Common myeloid progenitor, CD34-positive (primary cell): ENCODE measurements at regions not wholly inside any gene's neighbourhood (a gene's known extent, or its start where the extent isn't known, plus 50 kb on each side); places are given as distances from the start of the nearest gene placed in this dataset.
A peak's percentile ranks its signal among the peaks of the same experiment; 100 is the strongest.
"Not testable (repeated sequence)": the region's sequence is repeated elsewhere in the genome, so short reads cannot be mapped to it uniquely, and the experiment has no call there.

Source experiments
- CTCF ChIA-PET: fragments of 350-600 bp; sonication (Branson Sonifier 250); formaldehyde crosslinking; loops from one replicate; lab custom pipeline; 2021; ENCODE audit warnings: antibody characterized with exemption; lab: Charles Lee
- POLR2A ChIA-PET: fragments of 350-600 bp; sonication (Branson Sonifier 250); formaldehyde crosslinking; loops from one replicate; lab custom pipeline; 2021; ENCODE audit warnings: antibody characterized with exemption; lab: Charles Lee
- DNase-seq, 3 donors: peaks; one replicate each; pipeline versions ENCODE4 v3.0.0 to v3.0.0-alpha.2; 2013
- H3K27ac ChIP-seq, 2 experiments: 1 replicate in 1 of 2; 2 replicates in 1 of 2; pipeline ENCODE4 v1.7.0; 2013; ENCODE audit warnings: inconsistent platforms in 2 of 2, low read length in 2 of 2, mild to moderate bottlenecking in 2 of 2, low read depth in 1 of 2, moderate library complexity in 1 of 2; ENCODE audit not compliant: severe bottlenecking in 2 of 2, insufficient read depth in 1 of 2, poor library complexity in 1 of 2
- H3K27me3 ChIP-seq, 5 experiments: replicated peaks in 2 of 5; 1 replicate in 3 of 5; 2 replicates in 2 of 5; pipeline versions ENCODE4 v1.6.1 to v1.7.0; 2013; ENCODE audit warnings: low read length in 4 of 5, mild to moderate bottlenecking in 2 of 5, moderate library complexity in 2 of 5, inconsistent platforms in 1 of 5; ENCODE audit not compliant: insufficient read depth in 5 of 5, control insufficient read depth in 4 of 5
- H3K36me3 ChIP-seq, 4 experiments: 1 replicate in 2 of 4; 2 replicates in 2 of 4; pipeline versions ENCODE4 v1.6.1 to v1.7.0; 2013; ENCODE audit warnings: low read length in 3 of 4, control low read depth in 1 of 4, mild to moderate bottlenecking in 1 of 4; ENCODE audit not compliant: control insufficient read depth in 4 of 4, insufficient read depth in 4 of 4
- H3K4me1 ChIP-seq, 4 experiments: 1 replicate in 3 of 4; 2 replicates in 1 of 4; pipeline versions ENCODE4 v1.6.1 to v1.7.1; 2013; ENCODE audit warnings: low read length in 3 of 4, mild to moderate bottlenecking in 3 of 4, control low read depth in 1 of 4, inconsistent platforms in 1 of 4, moderate library complexity in 1 of 4; ENCODE audit not compliant: control insufficient read depth in 4 of 4, insufficient read depth in 4 of 4; ENCODE audit errors: control extremely low read depth in 1 of 4
- H3K4me3 ChIP-seq, 7 experiments: 1 replicate in 4 of 7; 2 replicates in 3 of 7; pipeline versions ENCODE4 v1.5.1 to v1.7.0; 2013; ENCODE audit warnings: mild to moderate bottlenecking in 7 of 7, low read length in 6 of 7, moderate library complexity in 6 of 7, inconsistent platforms in 2 of 7, low read depth in 2 of 7, control low read depth in 1 of 7; ENCODE audit not compliant: insufficient read depth in 4 of 7, control insufficient read depth in 1 of 7; ENCODE audit errors: extremely low read depth in 1 of 7
- H3K9me3 ChIP-seq, 5 experiments: 1 replicate in 4 of 5; 2 replicates in 1 of 5; pipeline versions ENCODE4 v1.6.1 to v1.7.1; 2013; ENCODE audit warnings: low read length in 4 of 5, mild to moderate bottlenecking in 2 of 5, inconsistent platforms in 1 of 5, low read depth in 1 of 5, moderate library complexity in 1 of 5; ENCODE audit not compliant: control insufficient read depth in 4 of 5, insufficient read depth in 2 of 5; ENCODE audit errors: control extremely low read depth in 1 of 5
- WGBS: methylation state at CpG from one replicate; pipeline ENCODE4 v1.1.5; 2013; ENCODE audit not compliant: insufficient coverage; 5-methylcytosine and 5-hydroxymethylcytosine counted together

DNA sequence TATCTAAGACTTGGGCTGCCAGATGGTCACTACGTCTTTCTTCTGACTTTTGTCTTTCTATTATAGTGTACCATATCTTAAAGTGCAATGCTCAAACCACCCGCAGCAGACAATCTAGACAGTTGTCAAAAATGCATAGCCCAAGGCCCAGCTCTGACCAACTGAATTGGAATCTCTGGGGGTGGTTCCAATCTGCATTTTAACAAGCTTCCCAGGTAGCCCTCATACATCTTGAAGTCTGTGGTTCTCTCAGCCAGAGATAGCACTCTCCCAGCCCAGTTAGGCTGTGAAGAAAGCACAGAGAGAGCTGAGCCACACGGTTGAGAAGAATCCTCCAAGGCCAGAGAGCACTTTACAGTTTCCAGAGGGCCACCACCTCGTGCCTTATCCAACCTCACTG, 128.2 kb upstream of the HAND1 start:
- H3K9me3 ChIP-seq = no peaks in the 10 kb centered on the region
- no peaks in the 10 kb centered on the region for H3K36me3 ChIP-seq
- 82% methylated on average over 3 of the region's 4 CpGs for WGBS
- ChIA-PET CTCF (interaction anchor here (1.0 to 10.1 kb wide), 2 partner anchors 136 to 188 kb away, joined by 3 to 117 read pairs; no protein-coding TSS in a partner anchor), POLR2A (no interaction called here)
- DNase-seq = no peak
- H3K4me1 ChIP-seq = peaks cover 0 to 16% (median 11%) of the 10 kb centered on the region in 4 experiments
- no peak overlapping the region for H3K27ac ChIP-seq
- H3K27me3 ChIP-seq = peaks cover 6 to 64% (median 32%) of the 10 kb centered on the region in 5 experiments
- H3K4me3 ChIP-seq = no peak overlapping the region

DNA sequence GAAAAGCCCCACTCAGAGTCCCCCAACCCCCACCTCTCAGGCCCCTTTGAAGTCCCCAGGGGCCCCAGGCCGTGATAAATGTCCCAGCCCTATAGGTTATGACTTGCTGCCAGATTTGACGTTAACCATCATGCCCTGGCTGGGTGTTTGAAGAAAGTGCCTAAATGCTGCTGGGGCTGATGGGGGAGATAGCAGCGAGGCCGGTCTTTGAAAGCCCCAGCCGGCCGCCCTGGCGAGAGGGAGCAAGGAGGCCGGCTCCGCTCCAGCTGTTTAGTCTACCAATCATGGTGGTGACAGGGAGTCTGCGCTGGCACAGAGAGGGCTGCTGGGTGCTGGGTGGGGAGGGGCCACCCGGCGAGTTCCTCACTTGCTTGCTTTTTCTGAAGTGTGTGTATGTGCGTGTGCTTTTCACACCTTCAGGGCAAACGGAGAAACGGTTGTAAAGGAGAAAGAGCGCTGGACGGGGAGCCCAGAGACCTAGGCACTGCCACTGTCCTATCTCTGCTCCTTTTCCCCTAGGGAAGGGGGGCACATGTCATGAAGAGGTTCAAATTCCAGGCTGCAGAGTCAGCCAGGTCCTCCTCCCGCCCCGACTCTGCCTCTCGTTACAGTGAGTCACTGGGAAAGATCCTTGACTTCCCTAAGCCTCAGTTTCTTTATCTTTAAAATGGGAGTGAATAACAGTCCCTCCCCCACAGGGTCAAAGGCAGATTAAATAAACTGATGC, 126.1 kb upstream of the HAND1 start:
- H3K4me1 ChIP-seq = peaks cover 0 to 7% (median 2%) of the 10 kb centered on the region in 4 experiments
- H3K27ac ChIP-seq = no peak overlapping the region
- CTCF ChIA-PET = interaction anchor here (2.7 kb wide), 1 partner anchor 137 kb away, joined by 10 read pairs; no protein-coding TSS in a partner anchor
- peak; percentile 15 to 53 (median 28) for DNase-seq
- POLR2A ChIA-PET = no interaction called here
- peaks cover 5 to 43% (median 24%) of the 10 kb centered on the region in 5 experiments for H3K27me3 ChIP-seq
- WGBS = 12% methylated on average over 13 of the region's 20 CpGs
- H3K9me3 ChIP-seq = no peaks in the 10 kb centered on the region
- no peak overlapping the region for H3K4me3 ChIP-seq
- H3K36me3 ChIP-seq = no peaks in the 10 kb centered on the region

DNA sequence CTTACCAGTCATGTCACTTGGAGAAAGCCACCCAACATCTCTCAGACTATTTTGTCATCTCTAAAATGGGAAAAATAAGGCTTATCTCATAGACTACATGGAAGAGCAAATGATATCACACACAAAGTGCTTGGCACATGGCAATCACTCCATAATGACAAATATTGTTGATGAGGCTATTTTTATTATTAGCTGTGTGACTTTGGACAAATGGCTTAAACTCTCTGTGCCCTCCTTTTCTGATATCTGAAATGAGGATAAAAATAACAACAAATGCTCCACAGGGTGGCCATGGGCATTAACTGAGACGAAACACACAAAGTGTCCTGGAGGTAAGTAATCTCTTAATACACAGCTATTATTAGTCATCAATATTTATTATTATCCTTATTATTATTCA, 125.5 kb upstream of the HAND1 start:
- H3K4me1 ChIP-seq = peaks cover 0 to 5% (median 2%) of the 10 kb centered on the region in 4 experiments
- H3K36me3 ChIP-seq = no peaks in the 10 kb centered on the region
- no peak overlapping the region for H3K4me3 ChIP-seq
- no peak overlapping the region for H3K27ac ChIP-seq
- POLR2A ChIA-PET = interaction anchor here (0.7 kb wide), 1 partner anchor 19 kb away, joined by 3 read pairs; no protein-coding TSS in a partner anchor
- no peak for DNase-seq
- no peaks in the 10 kb centered on the region for H3K9me3 ChIP-seq
- CTCF ChIA-PET = interaction anchor here (2.7 kb wide), 1 partner anchor 136 kb away, joined by 10 read pairs; no protein-coding TSS in a partner anchor
- no CpG with 5 or more reads among the region's 1 CpG for WGBS
- peaks cover 0 to 37% (median 22%) of the 10 kb centered on the region in 5 experiments for H3K27me3 ChIP-seq

DNA sequence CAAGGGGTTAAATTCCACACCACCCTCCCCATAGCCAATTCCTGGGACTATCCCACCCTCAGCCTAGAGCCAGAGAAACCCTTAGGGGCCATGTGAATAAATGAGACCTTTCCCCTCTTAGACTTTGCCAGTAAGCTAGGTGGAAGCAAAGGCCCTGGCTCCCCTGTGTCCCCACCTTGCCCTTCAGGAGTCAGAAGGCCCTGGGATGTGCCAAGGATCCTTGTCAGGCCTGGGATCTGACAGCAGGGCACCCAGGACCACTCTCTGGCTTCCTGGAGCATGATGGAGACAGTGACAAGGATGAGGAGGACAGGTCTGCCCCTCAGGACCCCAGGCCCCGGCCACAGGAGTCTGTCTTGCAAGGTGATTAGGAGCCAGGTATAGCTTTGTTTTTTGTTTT, 125.0 kb upstream of the HAND1 start:
- no peak overlapping the region for H3K4me3 ChIP-seq
- H3K4me1 ChIP-seq = peaks cover 0 to 5% (median 2%) of the 10 kb centered on the region in 4 experiments
- ChIA-PET CTCF (interaction anchor here (2.7 kb wide), 1 partner anchor 135 kb away, joined by 10 read pairs; no protein-coding TSS in a partner anchor), POLR2A (interaction anchor here (0.7 kb wide), 1 partner anchor 19 kb away, joined by 3 read pairs; no protein-coding TSS in a partner anchor)
- WGBS = 100% methylated on average over 1 of the region's 1 CpG
- DNase-seq = no peak
- no peaks in the 10 kb centered on the region for H3K9me3 ChIP-seq
- H3K36me3 ChIP-seq = no peaks in the 10 kb centered on the region
- no peak overlapping the region for H3K27ac ChIP-seq
- peaks cover 0 to 33% (median 21%) of the 10 kb centered on the region in 5 experiments for H3K27me3 ChIP-seq

DNA sequence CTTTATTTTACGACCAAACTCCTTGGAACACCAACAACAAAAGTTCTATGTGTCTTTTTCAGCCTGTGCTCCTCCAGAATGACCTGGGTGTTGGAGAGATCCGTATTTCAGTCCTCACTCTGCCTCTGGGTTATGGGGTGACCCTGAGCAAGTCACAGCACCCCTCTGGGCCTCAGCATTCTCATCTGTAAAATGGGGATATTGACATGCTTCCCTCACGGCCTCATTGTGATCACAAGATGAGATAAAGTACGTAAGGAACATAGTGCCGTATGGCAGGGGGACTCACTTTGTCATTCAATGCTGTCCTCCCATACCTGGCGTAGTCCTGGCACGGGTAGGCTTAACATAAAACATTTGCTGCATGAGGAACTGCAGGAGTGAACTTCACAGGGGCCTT, 123.0 kb upstream of the HAND1 start:
- ChIA-PET POLR2A (no interaction called here), CTCF (no interaction called here)
- no peak overlapping the region for H3K27ac ChIP-seq
- H3K27me3 ChIP-seq = peaks cover 0 to 26% (median 16%) of the 10 kb centered on the region in 5 experiments
- no peak overlapping the region for H3K4me3 ChIP-seq
- 81% methylated on average over 7 of the region's 7 CpGs for WGBS
- H3K9me3 ChIP-seq = no peaks in the 10 kb centered on the region
- H3K36me3 ChIP-seq = no peaks in the 10 kb centered on the region
- H3K4me1 ChIP-seq = peaks cover 0 to 5% (median 2%) of the 10 kb centered on the region in 4 experiments
- peak in 1 of 3 donors; percentile 21 for DNase-seq

DNA sequence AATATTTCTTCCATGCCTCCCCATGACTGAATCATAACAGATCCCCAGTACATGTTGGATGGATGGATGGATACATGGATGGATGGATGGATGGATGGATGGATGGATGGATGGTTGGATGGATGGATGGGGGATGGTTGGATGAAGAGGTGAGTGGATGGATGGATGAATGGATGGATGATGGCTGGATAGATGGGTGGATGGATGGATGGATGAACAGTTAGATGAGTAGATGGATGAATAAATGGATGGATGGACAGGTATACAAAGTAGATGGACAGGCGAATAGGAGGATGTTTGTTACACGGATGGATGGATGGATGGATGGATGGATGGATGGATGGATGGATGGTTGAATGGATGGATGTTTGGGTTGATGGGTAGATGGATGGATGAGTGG, 120.0 kb upstream of the HAND1 start:
- no peaks in the 10 kb centered on the region for H3K4me1 ChIP-seq
- ChIA-PET CTCF (no interaction called here), POLR2A (no interaction called here)
- no peaks in the 10 kb centered on the region for H3K36me3 ChIP-seq
- no peak for DNase-seq
- H3K27ac ChIP-seq = no peak overlapping the region
- peaks cover 0 to 9% (median 5%) of the 10 kb centered on the region in 5 experiments for H3K27me3 ChIP-seq
- WGBS = 100% methylated on average over 2 of the region's 2 CpGs
- no peaks in the 10 kb centered on the region for H3K9me3 ChIP-seq
- H3K4me3 ChIP-seq = no peak overlapping the region

DNA sequence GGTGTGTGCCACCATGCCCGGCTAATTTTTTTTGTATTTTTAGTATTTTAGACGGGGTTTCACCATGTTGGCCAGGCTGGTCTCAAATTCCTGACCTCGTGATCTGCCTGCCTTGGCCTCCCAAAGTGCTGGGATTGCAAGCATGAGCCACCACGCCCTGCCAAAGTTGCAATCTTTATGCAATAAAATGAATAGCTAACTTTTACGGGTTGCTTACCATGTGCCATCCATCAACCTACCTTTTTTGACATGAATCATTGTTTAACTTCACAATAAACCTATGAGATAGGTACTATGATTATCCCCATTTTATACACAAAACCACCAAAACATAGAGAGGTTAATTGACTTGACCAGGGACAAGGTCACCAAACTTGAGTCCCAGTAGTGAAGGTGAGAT, 118.8 kb upstream of the HAND1 start:
- DNase-seq, H3K27ac ChIP-seq, H3K27me3 ChIP-seq, H3K36me3 ChIP-seq, H3K4me3 ChIP-seq, H3K4me1 ChIP-seq, POLR2A ChIA-PET, H3K9me3 ChIP-seq: not testable (repeated sequence)
- 100% methylated on average over 3 of the region's 5 CpGs for WGBS
- CTCF ChIA-PET = interaction anchor here (0.8 kb wide), 1 partner anchor 130 kb away, joined by 3 read pairs; no protein-coding TSS in a partner anchor
